PC-9 (cell line): ENCODE measurements at regions not wholly inside any gene's neighbourhood (a gene's known extent, or its start where the extent isn't known, plus 50 kb on each side); places are given as distances from the start of the nearest gene placed in this dataset.
"Not testable (repeated sequence)": the region's sequence is repeated elsewhere in the genome, so short reads cannot be mapped to it uniquely, and the experiment has no call there.

Experiments
- BruUV-seq: library from RNA; stranded (reverse); fragments of 400-500 nt; replicated peaks from 2 replicates; lab custom pipeline; 2021; lab: Mats Ljungman, UMichigan
- CTCF ChIA-PET: fragments of 300-600 bp; sonication (Branson Sonifier 250); formaldehyde crosslinking; loops from one replicate; lab custom pipeline; 2022; ENCODE audit warnings: antibody characterized with exemption; lab: Charles Lee
- POLR2A ChIA-PET: fragments of 300-600 bp; sonication (Branson Sonifier 250); formaldehyde crosslinking; loops from one replicate; lab custom pipeline; 2022; ENCODE audit warnings: antibody characterized with exemption; ENCODE audit not compliant: unreplicated experiment; lab: Charles Lee
- DNase-seq, 2 experiments: peaks; one replicate each; pipeline versions ENCODE4 v3.0.0 to v3.0.0-alpha.2; 2015 to 2022; ENCODE audit warnings: mixed read lengths in 1 of 2
- H2AFZ ChIP-seq: fragments of 200-600 bp; sonication (generic); 2 replicates; pipeline ENCODE4 v1.8.1; 2017; ENCODE audit warnings: antibody characterized with exemption
- H3F3A ChIP-seq: fragments of 200-600 bp; sonication (generic); 2 replicates; pipeline ENCODE4 v1.8.1; 2017; ENCODE audit warnings: antibody characterized with exemption, mild to moderate bottlenecking, low read depth; ENCODE audit not compliant: insufficient read depth
- H3K27ac ChIP-seq: fragments of 200-600 bp; sonication (generic); 2 replicates; pipeline ENCODE4 v1.6.1; 2016; ENCODE audit warnings: mixed run types
- H3K27me3 ChIP-seq: fragments of 200-600 bp; sonication (generic); 2 replicates; pipeline ENCODE4 v1.6.1; 2016; ENCODE audit warnings: low read depth, mixed run types; ENCODE audit not compliant: insufficient read depth
- H3K36me3 ChIP-seq: fragments of 200-600 bp; sonication (generic); 2 replicates; pipeline ENCODE4 v1.6.1; 2016; ENCODE audit warnings: low read depth, mixed run types
- H3K4me1 ChIP-seq: fragments of 200-600 bp; sonication (generic); replicated peaks from 2 replicates; pipeline ENCODE4 v1.6.1; 2016; ENCODE audit warnings: mixed run types; ENCODE audit not compliant: insufficient read depth
- H3K4me2 ChIP-seq: fragments of 200-600 bp; sonication (generic); 2 replicates; pipeline ENCODE4 v1.6.1; 2017; ENCODE audit warnings: mixed run types
- H3K4me3 ChIP-seq: fragments of 200-600 bp; sonication (generic); 2 replicates; pipeline ENCODE4 v1.6.1; 2016; ENCODE audit warnings: mixed run types
- H3K79me2 ChIP-seq: fragments of 200-600 bp; sonication (generic); 2 replicates; pipeline ENCODE4 v1.6.1; 2017; ENCODE audit warnings: low read depth, mixed run types
- H3K9me2 ChIP-seq: fragments of 200-600 bp; sonication (generic); 2 replicates; pipeline ENCODE4 v1.8.1; 2017; ENCODE audit warnings: mild to moderate bottlenecking; ENCODE audit not compliant: insufficient read depth
- H3K9me3 ChIP-seq: fragments of 200-600 bp; sonication (generic); 2 replicates; pipeline ENCODE4 v1.8.1; 2016; ENCODE audit warnings: low read depth; ENCODE audit not compliant: insufficient read depth
- H4K20me1 ChIP-seq: fragments of 200-600 bp; sonication (generic); 2 replicates; pipeline ENCODE4 v1.8.1; 2017; ENCODE audit not compliant: insufficient read depth
- CTCF ChIP-seq: fragments of 200-600 bp; sonication (generic); conservative IDR thresholded peaks from 2 replicates; pipeline ENCODE4 v1.6.1; 2017; ENCODE audit warnings: mixed run types, antibody characterized with exemption, mild to moderate bottlenecking, moderate library complexity
- EZH2 ChIP-seq: fragments of 200-600 bp; sonication (generic); IDR thresholded peaks from 2 replicates; pipeline ENCODE4 v1.8.0; 2017; ENCODE audit warnings: antibody characterized with exemption, low read depth
- intact Hi-C: fragments of 100-400 bp; cut with micrococcal nuclease; formaldehyde crosslinking; loops from one replicate; pipeline ENCODE4 v1.10.0; 2022; ENCODE audit not compliant: unreplicated experiment

GRCh38 chr2:234793212-234793785, 158.5 kb upstream of the SH3BP4 start:
- intact Hi-C loops = no loop called here
- no peak overlapping the region for H3K4me2 ChIP-seq
- no peak for DNase-seq
- H3K27me3 ChIP-seq = no peaks in the 10 kb centered on the region
- H3K36me3 ChIP-seq = no peaks in the 10 kb centered on the region
- no peaks in the 10 kb centered on the region for H3K79me2 ChIP-seq
- H4K20me1 ChIP-seq = no peaks in the 10 kb centered on the region
- no peak for TF ChIP-seq EZH2
- no peak for TF ChIP-seq CTCF
- ChIA-PET CTCF (interaction anchor here (0.7 kb wide), 1 partner anchor 1585 kb away, joined by 5 read pairs; no protein-coding TSS in a partner anchor), POLR2A (interaction anchor here (0.6 kb wide), 1 partner anchor 811 kb away, joined by 3 read pairs; no protein-coding TSS in a partner anchor)
- no peak overlapping the region for H3K4me3 ChIP-seq
- no peaks in the 10 kb centered on the region for H3K4me1 ChIP-seq
- H3K9me2 ChIP-seq = no peaks in the 10 kb centered on the region
- no peaks in the 10 kb centered on the region for H3K9me3 ChIP-seq
- H2AFZ ChIP-seq = no peak overlapping the region
- no TSS peak for BruUV-seq
- no peaks in the 10 kb centered on the region for H3F3A ChIP-seq
- no peak overlapping the region for H3K27ac ChIP-seq

- Histone ChIP-seq H3K27ac (no peak overlapping the region), H3K4me2 (no peak overlapping the region), H3K9me2 (no peaks in the 10 kb centered on the region), H3K27me3 (no peaks in the 10 kb centered on the region), H4K20me1 (no peaks in the 10 kb centered on the region), H3K4me3 (no peak overlapping the region), H3K9me3 (no peaks in the 10 kb centered on the region), H2AFZ (no peak overlapping the region), H3K4me1 (no peaks in the 10 kb centered on the region), H3K36me3 (no peaks in the 10 kb centered on the region), H3K79me2 (no peaks in the 10 kb centered on the region), H3F3A (no peaks in the 10 kb centered on the region)
- TF ChIP-seq EZH2 (no peak), CTCF (no peak)
- intact Hi-C loops = no loop called here
- BruUV-seq = no TSS peak
- CTCF ChIA-PET = interaction anchor here (0.7 kb wide), 1 partner anchor 1586 kb away, joined by 5 read pairs; no protein-coding TSS in a partner anchor
- POLR2A ChIA-PET = no interaction called here
- DNase-seq = no peak
Measured at GRCh38 chr2:234792621-234793022, 159.2 kb upstream of the SH3BP4 start.

- H3K27ac ChIP-seq, DNase-seq, H3K9me2 ChIP-seq, POLR2A ChIA-PET, H3K9me3 ChIP-seq, BruUV-seq, H3K4me1 ChIP-seq, H3F3A ChIP-seq, H3K36me3 ChIP-seq, H3K79me2 ChIP-seq, H4K20me1 ChIP-seq, intact Hi-C loops, H3K4me3 ChIP-seq, H3K27me3 ChIP-seq, H2AFZ ChIP-seq, CTCF ChIA-PET, H3K4me2 ChIP-seq: not testable (repeated sequence)
Measured at GRCh38 chr2:234792096-234792495, 159.7 kb upstream of the SH3BP4 start.

GRCh38 chr2:234790380-234790779, 161.4 kb upstream of the SH3BP4 start:
- DNase-seq = no peak
- intact Hi-C loops = no loop called here
- no peaks in the 10 kb centered on the region for H3K27me3 ChIP-seq
- TF ChIP-seq EZH2 (no peak), CTCF (no peak)
- H3K4me2 ChIP-seq = no peak overlapping the region
- CTCF ChIA-PET = no interaction called here
- H3K9me3 ChIP-seq = no peaks in the 10 kb centered on the region
- BruUV-seq = no TSS peak
- H3K79me2 ChIP-seq = no peaks in the 10 kb centered on the region
- no peak overlapping the region for H3K27ac ChIP-seq
- H3K36me3 ChIP-seq = no peaks in the 10 kb centered on the region
- no peak overlapping the region for H2AFZ ChIP-seq
- POLR2A ChIA-PET = no interaction called here
- no peaks in the 10 kb centered on the region for H3K4me1 ChIP-seq
- no peak overlapping the region for H3K4me3 ChIP-seq
- no peaks in the 10 kb centered on the region for H3K9me2 ChIP-seq
- H3F3A ChIP-seq = no peaks in the 10 kb centered on the region
- no peaks in the 10 kb centered on the region for H4K20me1 ChIP-seq
